Spleen (tissue), 11 donors: ENCODE measurements at regions not wholly inside any gene's neighbourhood (a gene's known extent, or its start where the extent isn't known, plus 50 kb on each side); places are given as distances from the start of the nearest gene placed in this dataset.

Experiments
- DNase-seq: peaks from one replicate; pipeline ENCODE4 v3.0.0-alpha.2; 2020
- H3K27ac ChIP-seq, 8 donors: fragments of 200-600 bp; sonication (generic) in 7 of 8; 1 replicate in 4 of 8; 2 replicates in 4 of 8; pipeline versions ENCODE4 v1.5.0 to v1.8.0; 2016 to 2021; ENCODE audit warnings: inconsistent platforms in 4 of 8, mild to moderate bottlenecking in 4 of 8, moderate library complexity in 1 of 8
- H3K27me3 ChIP-seq, 7 donors: fragments of 200-600 bp; sonication (generic) in 6 of 7; replicated peaks in 1 of 7; 1 replicate in 4 of 7; 2 replicates in 3 of 7; pipeline versions ENCODE4 v1.5.0 to v1.8.0; 2016 to 2021; ENCODE audit warnings: inconsistent platforms in 3 of 7, mild to moderate bottlenecking in 1 of 7
- H3K36me3 ChIP-seq, 6 donors: fragments of 200-600 bp; sonication (generic) in 5 of 6; 1 replicate in 4 of 6; 2 replicates in 2 of 6; pipeline versions ENCODE4 v1.5.0 to v1.8.0; 2016 to 2021; ENCODE audit warnings: inconsistent platforms in 2 of 6
- H3K4me1 ChIP-seq, 6 donors: fragments of 200-600 bp; sonication (generic) in 5 of 6; 1 replicate in 3 of 6; 2 replicates in 3 of 6; pipeline versions ENCODE4 v1.5.0 to v1.8.0; 2016 to 2021; ENCODE audit warnings: inconsistent platforms in 3 of 6
- H3K4me3 ChIP-seq, 8 donors: fragments of 200-600 bp; sonication (generic) in 7 of 8; 1 replicate in 4 of 8; 2 replicates in 4 of 8; pipeline versions ENCODE4 v1.5.0 to v1.8.0; 2016 to 2021; ENCODE audit warnings: inconsistent platforms in 4 of 8, mild to moderate bottlenecking in 4 of 8, moderate library complexity in 2 of 8
- H3K9me3 ChIP-seq, 8 donors: fragments of 200-600 bp; sonication (generic) in 7 of 8; 1 replicate in 4 of 8; 2 replicates in 4 of 8; pipeline versions ENCODE4 v1.5.0 to v1.8.0; 2016 to 2021; ENCODE audit warnings: inconsistent platforms in 4 of 8
- CTCF ChIP-seq, 11 experiments: fragments of 200-600 bp in 7 of 11; fragments of 450-650 bp in 4 of 11; sonication (generic) in 4 of 11; IDR thresholded peaks in 8 of 11; conservative IDR thresholded peaks in 3 of 11; 1 replicate in 7 of 11; 2 replicates in 4 of 11; pipeline versions ENCODE4 v1.4.0 to v1.8.0; 2016 to 2021; ENCODE audit warnings: antibody characterized with exemption in 11 of 11, inconsistent platforms in 4 of 11, mild to moderate bottlenecking in 1 of 11
- POLR2A ChIP-seq, 3 donors: fragments of 450-650 bp; IDR thresholded peaks; one replicate each; pipeline ENCODE4 v1.5.1; 2017; ENCODE audit warnings: antibody characterized with exemption in 3 of 3, mild to moderate bottlenecking in 1 of 3
- POLR2AphosphoS5 ChIP-seq, 3 donors: sonication (generic); formaldehyde crosslinking; IDR thresholded peaks; one replicate each; pipeline ENCODE4 v1.5.1; 2017; ENCODE audit warnings: antibody characterized with exemption in 3 of 3
- WGBS, 5 donors: extraction: QIAGEN DNeasy Blood & Tissue Kit in 3 of 5; methylation state at CpG; one replicate each; pipeline versions ENCODE4 v1.1.5 to v1.1.7; 2013 to 2018; 5-methylcytosine and 5-hydroxymethylcytosine counted together
- intact Hi-C: fragments of 100-400 bp; cut with DNase I; formaldehyde crosslinking; loops from one replicate; pipeline ENCODE4 v1.15.0; 2023; ENCODE audit warnings: low total_unique reads
- donor health status: healthy with polysubstance abuse.
- donor health status: DM: no; HTN: no; CAD: no; lungs with moderate emphysema.
- donor health status: DM: no; HTN: no; CAD: no.
- donor health status: Bipolar disorder and iron deficiency.
- donor health status: healthy.
- donor health status: DM: no; HTN: no; CAD: no.
- donor health status: DM: yes; HTN: yes; CAD: no.

- Histone ChIP-seq H3K4me1 (no peaks in the 10 kb centered on the region), H3K27me3 (peaks cover 0 to 20% (median 0%) of the 10 kb centered on the region in 7 donors), H3K9me3 (no peaks in the 10 kb centered on the region), H3K27ac (no peak overlapping the region), H3K36me3 (no peaks in the 10 kb centered on the region), H3K4me3 (no peak overlapping the region)
- WGBS, 5 donors: 31 to 90% (median 72%) methylated on average over 2 of the region's 2 CpGs
- TF ChIP-seq POLR2A (IDR thresholded peaks at IDR 0.05) (no peak), POLR2AphosphoS5 (IDR thresholded peaks at IDR 0.05) (no peak), CTCF (IDR thresholded peaks at IDR 0.05 in 8 of 11, conservative IDR thresholded peaks at IDR 0.05 in 3 of 11) (no peak)
- no peak for DNase-seq
- intact Hi-C loops: no loop called here
Observed at GRCh38 chr5:173534664-173535063, 81.8 kb downstream of the BOD1 start.

DNA sequence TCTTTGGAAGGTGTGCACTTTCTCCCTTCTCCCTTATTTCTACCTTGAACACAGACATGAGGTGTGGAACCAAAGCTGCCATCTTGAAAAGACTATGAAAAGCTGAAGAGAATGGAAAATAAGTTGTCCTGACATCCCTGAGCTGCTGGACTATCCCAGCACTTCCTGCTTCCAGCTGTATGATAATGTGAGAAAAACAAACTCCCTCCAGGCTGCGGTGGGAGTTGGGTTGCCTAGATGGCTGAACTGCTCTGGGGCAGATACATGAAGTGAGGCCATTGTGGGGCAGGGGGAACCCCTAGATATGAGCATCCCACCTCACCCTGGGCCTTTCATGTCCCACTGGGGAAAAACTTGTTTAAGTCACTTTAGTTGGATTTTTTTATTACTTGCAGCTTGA is 82.4 kb downstream of the BOD1 start:
- Histone ChIP-seq H3K36me3 (no peaks in the 10 kb centered on the region), H3K9me3 (no peaks in the 10 kb centered on the region), H3K27me3 (peaks cover 0 to 20% (median 0%) of the 10 kb centered on the region in 7 donors), H3K4me1 (no peaks in the 10 kb centered on the region), H3K27ac (no peak overlapping the region), H3K4me3 (no peak overlapping the region)
- intact Hi-C loops: no loop called here
- TF ChIP-seq POLR2A (IDR thresholded peaks at IDR 0.05): no peak
- 0 to 33% (median 31%) methylated on average over 1 of the region's 1 CpG for WGBS, 5 donors
- no peak for DNase-seq

DNA sequence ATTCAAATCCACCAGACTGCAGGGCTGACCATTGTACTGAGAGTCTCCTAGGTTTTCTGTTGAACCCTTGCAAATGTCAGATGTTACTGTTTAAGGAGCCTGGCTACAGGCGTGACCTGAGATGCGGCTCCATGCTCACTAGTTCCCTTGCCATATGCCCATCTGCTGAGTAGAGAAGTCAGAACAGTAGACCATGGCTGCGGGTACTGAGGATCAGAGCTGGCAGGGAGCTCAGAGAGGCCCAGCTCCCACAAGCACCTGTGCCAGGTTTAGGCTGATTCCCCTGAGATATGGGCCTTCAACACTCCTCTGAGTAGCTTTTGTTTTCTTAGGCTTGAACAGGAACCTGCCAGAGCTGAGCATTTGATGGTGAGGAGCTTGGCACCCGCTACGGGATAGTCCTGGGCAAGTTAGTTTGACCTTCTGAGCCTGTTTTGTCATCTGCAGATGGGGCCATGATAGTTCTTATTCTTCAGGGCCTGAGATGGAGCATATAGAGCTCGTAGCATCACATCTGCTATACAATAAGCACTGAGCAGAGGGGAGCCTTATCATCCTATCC is 83.7 kb downstream of the BOD1 start:
- Histone ChIP-seq H3K4me3 (no peak overlapping the region), H3K36me3 (no peaks in the 10 kb centered on the region), H3K4me1 (no peaks in the 10 kb centered on the region), H3K27ac (no peak overlapping the region), H3K27me3 (peaks cover 0 to 17% (median 0%) of the 10 kb centered on the region in 7 donors), H3K9me3 (no peaks in the 10 kb centered on the region)
- intact Hi-C loops: no loop called here
- no peak for DNase-seq
- TF ChIP-seq POLR2AphosphoS5 (IDR thresholded peaks at IDR 0.05) (no peak), POLR2A (IDR thresholded peaks at IDR 0.05) (no peak), CTCF (IDR thresholded peaks at IDR 0.05 in 8 of 11, conservative IDR thresholded peaks at IDR 0.05 in 3 of 11) (no peak)
- 72 to 92% (median 89%) methylated on average over 5 to 6 of the region's 6 CpGs for WGBS, 5 donors

DNA sequence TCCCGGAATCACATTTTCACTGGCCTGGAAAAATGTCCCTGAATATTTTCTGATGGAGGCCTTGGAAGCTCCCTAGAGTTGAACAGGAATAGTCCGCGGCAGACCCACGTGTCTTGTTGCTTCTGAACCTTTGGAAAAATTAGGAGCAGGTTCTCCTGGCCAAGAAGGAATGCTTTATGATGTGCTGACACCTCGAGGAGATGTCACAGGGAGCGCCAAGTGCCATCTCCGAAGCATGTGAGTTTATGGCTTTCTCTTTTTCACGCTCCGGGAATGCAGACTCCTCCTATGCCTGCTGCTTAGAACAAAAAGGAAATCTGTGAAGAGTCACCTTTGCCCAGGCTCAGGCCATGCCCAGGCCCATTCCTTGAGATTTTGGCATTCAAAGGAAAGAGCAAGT is 84.6 kb downstream of the BOD1 start:
- Histone ChIP-seq H3K36me3 (no peaks in the 10 kb centered on the region), H3K9me3 (no peaks in the 10 kb centered on the region), H3K4me3 (no peak overlapping the region), H3K4me1 (no peaks in the 10 kb centered on the region), H3K27me3 (peaks cover 0 to 17% (median 0%) of the 10 kb centered on the region in 7 donors), H3K27ac (no peak overlapping the region)
- intact Hi-C loops: no loop called here
- no peak for TF ChIP-seq CTCF (IDR thresholded peaks at IDR 0.05 in 8 of 11, conservative IDR thresholded peaks at IDR 0.05 in 3 of 11)
- no peak for TF ChIP-seq POLR2A (IDR thresholded peaks at IDR 0.05)
- TF ChIP-seq POLR2AphosphoS5 (IDR thresholded peaks at IDR 0.05): no peak
- WGBS, 5 donors: 76 to 91% (median 85%) methylated on average over 9 of the region's 9 CpGs
- DNase-seq: no peak

DNA sequence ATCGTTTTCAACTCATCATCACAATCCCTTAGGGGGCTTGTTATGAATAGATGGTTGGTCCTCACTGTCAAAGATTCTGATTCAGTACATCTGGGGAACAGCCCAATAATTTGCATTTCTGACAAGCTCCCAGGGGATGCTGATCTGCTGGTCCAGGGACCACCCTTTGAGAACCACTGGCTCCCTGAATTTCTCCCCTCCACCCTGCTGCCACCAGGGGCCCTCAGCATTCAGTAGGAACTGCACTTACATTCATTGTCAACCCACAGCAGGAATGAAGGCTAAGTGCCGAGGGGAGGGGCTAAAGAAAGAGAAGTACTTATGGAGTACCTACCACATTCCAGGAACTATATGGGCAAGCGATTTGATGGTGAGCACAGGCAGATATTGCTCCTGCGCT is 85.9 kb downstream of the BOD1 start:
- intact Hi-C loops: no loop called here

More for the DNA sequence above, 85.9 kb downstream of the BOD1 start:
- Histone ChIP-seq H3K27me3 (peaks cover 0 to 23% (median 0%) of the 10 kb centered on the region in 7 donors), H3K9me3 (no peaks in the 10 kb centered on the region), H3K36me3 (no peaks in the 10 kb centered on the region), H3K27ac (no peak overlapping the region), H3K4me3 (no peak overlapping the region), H3K4me1 (no peaks in the 10 kb centered on the region)
- TF ChIP-seq POLR2A (IDR thresholded peaks at IDR 0.05) (no peak), POLR2AphosphoS5 (IDR thresholded peaks at IDR 0.05) (no peak), CTCF (IDR thresholded peaks at IDR 0.05 in 8 of 11, conservative IDR thresholded peaks at IDR 0.05 in 3 of 11) (no peak)
- WGBS, 5 donors: 66 to 79% (median 74%) methylated on average over 4 of the region's 4 CpGs
- DNase-seq: no peak
